ENCODE measurements at regions not wholly inside any gene's neighbourhood (a gene's known extent, or its start where the extent isn't known, plus 50 kb on each side); places are given as distances from the start of the nearest gene placed in this dataset.

GRCh38 chr12:80045594-80045993, 53.7 kb upstream of the OTOGL start:
- no peak for DNase-seq (ENCODE audit: extremely low read depth, low read depth)
- TF ChIP-seq CTCF (IDR thresholded peaks at IDR 0.05; ENCODE audit: low read depth, low read length): no peak

- no peak for TF ChIP-seq CTCF (IDR thresholded peaks at IDR 0.05; ENCODE audit: low read depth, low read length)
- DNase-seq (ENCODE audit: extremely low read depth, low read depth): no peak
Observed at GRCh38 chr12:80044694-80045046, 54.7 kb upstream of the OTOGL start.

- no peak for TF ChIP-seq CTCF (IDR thresholded peaks at IDR 0.05; ENCODE audit: low read depth, low read length)
- no peak for DNase-seq (ENCODE audit: extremely low read depth, low read depth)
Observed at GRCh38 chr12:80041692-80042091, 57.6 kb upstream of the OTOGL start.

- no peak for TF ChIP-seq CTCF (IDR thresholded peaks at IDR 0.05; ENCODE audit: low read depth, low read length)
Observed at GRCh38 chr12:80041071-80041470, 58.3 kb upstream of the OTOGL start.

GRCh38 chr12:80040075-80040738, 59.1 kb upstream of the OTOGL start:
- no peak for DNase-seq (ENCODE audit: extremely low read depth, low read depth)
- TF ChIP-seq CTCF (IDR thresholded peaks at IDR 0.05; ENCODE audit: low read depth, low read length): no peak

More at GRCh38 chr12:80041071-80041470, 58.3 kb upstream of the OTOGL start:
- DNase-seq (ENCODE audit: extremely low read depth, low read depth): no peak

- DNase-seq (ENCODE audit: extremely low read depth, low read depth): no peak
- TF ChIP-seq CTCF (IDR thresholded peaks at IDR 0.05; ENCODE audit: low read depth, low read length): no peak
Observed at GRCh38 chr12:80038062-80038560, 61.2 kb upstream of the OTOGL start.

- TF ChIP-seq CTCF (IDR thresholded peaks at IDR 0.05; ENCODE audit: low read depth, low read length): no peak
- DNase-seq (ENCODE audit: extremely low read depth, low read depth): no peak
Observed at GRCh38 chr12:80033448-80033847, 65.9 kb upstream of the OTOGL start.

All from AG09319 (cell line).